ENCODE measurements at regions not wholly inside any gene's neighbourhood (a gene's known extent, or its start where the extent isn't known, plus 50 kb on each side); places are given as distances from the start of the nearest gene placed in this dataset.
A peak's percentile ranks its signal among the peaks of the same experiment; 100 is the strongest.

DNA sequence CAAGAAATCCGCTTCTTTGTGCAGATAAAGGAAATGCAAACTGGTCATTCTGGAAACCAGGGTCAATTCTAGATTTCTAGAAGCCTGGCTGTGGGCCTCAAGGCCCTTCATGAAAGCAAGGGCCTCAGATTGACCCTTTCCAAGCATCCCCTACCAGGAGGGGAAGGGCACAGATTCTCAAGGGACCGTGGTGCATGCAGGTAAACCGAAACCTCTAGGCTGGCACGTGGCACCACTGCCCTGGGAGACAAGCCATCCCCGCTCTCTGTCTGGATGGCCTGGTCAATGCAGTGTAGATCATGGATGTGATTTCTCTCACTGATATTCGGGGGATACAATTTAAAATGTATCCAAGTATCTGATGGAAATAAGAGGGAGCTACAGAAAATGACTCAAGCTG is 69.4 kb downstream of the TOMM20 start:
- no peak for DNase-seq (ENCODE audit: low read depth)

- no peak for DNase-seq (ENCODE audit: low read depth)
Observed at GRCh38 chr1:235058695-235059094, 69.9 kb downstream of the TOMM20 start.

DNA sequence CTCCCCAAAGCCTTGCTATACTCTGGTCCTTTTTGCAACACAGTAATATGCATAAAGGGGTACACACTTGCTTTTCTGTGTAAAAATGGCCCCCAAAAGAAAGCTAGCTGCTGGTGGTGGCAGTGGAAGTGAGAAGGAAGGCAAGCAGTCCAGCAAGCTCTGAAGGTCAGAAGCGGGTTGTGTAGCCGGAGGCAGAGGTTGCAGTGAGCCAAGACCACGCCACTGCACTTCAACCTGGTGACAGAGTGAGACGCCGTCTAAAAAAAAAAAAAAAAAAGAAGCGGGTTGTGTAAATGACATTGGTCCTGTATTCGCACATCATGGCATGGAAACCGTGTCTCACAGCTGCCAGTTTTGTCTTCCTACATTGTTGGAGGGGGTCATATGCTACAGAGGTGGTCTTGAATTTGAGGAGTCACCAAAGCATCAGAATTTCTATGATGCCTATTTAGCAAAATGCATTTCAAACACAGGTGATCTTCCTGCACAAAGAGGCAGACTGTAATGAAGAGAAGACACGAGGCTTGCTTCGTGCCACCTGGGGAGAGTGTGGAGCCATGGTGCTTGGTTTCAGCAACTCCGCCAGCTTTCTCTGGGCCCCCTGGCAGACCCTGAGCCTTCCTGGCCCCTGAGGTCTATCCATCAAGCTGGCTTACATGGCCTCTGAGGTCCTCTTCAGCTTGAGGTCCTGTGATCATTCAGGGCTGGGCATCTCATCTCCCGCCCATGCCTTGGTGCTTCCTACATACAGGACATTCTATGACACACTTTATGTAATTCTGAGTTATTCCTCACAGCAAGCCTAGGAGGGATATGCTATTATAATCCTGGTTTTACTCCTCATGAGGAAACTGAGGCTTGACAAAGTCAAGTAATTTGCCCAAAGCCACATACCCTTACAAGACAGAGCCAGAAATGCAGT is 71.0 kb downstream of the TOMM20 start:
- no peak for DNase-seq (ENCODE audit: low read depth)

GRCh38 chr1:235056937-235057336 is 71.7 kb downstream of the TOMM20 start:
- DNase-seq (ENCODE audit: low read depth), result no peak

DNA sequence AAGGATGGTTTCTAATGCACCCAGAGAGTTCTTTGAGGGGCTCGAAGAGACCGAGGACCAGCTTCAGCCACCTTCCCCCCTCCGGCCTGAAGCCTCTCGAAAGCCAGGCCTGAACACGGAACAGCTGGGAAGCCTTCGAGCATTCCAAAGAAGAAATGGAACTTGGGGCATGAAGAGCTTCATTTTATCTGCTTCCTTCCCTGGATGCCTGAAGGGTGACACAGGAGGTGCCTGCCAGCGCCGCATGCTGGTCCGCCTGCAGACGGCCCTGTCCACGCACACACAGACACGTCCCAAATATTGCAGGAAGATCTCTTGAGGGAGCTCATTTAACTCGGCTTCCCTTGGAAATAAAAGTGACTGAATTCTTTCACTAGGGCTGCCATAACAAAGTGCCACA is 73.7 kb downstream of the TOMM20 start:
- no peak for DNase-seq (ENCODE audit: low read depth)

- no peak for DNase-seq (ENCODE audit: low read depth)
Observed at GRCh38 chr1:235054466-235054865, 74.2 kb downstream of the TOMM20 start.

GRCh38 chr1:235052067-235053008 is 76.3 kb downstream of the TOMM20 start:
- DNase-seq (ENCODE audit: low read depth), result no peak

DNA sequence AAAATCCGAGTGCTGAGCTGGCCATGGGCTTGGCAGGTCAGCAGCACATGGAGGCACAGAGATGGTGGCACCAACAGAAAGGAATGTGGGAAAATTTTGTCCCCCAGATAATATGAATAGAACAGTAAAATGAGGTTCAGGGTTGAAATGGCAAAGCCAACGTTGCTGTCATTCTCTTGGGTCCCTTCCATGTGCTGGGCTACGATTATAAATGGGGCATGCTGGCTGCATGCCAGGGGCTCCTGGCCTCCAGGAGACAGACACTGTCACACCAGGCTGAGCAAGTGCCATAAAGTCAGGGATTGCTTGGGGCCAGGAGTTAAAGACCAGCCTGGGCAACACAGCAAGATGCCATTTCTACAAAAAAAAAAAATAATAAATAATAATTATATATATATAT is 77.1 kb downstream of the TOMM20 start:
- DNase-seq (ENCODE audit: low read depth), result no peak

DNA sequence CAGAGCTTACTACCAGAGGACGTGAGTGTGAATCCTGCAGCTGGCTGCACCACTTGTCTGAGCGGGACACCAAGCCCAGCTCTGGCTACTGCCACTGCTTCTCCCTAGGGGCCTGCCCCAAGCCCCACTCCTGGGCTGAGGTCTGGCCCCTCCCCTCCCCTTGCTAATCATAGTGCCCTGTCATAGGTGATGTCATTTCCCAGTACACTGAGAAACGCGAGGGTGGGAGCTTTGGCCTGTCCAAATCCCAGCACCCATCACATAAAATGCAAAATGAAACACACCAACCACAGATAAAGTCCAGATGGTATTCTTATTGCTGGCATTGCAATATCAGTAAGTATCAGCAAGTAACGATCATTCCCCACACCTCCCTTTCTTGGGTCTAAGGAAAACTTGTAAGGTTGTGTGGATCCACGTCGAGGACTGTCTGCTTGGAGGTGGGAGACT is 77.7 kb downstream of the TOMM20 start:
- DNase-seq (ENCODE audit: low read depth), result peak; percentile 41

- DNase-seq (ENCODE audit: low read depth), result peak; percentile 64
Observed at GRCh38 chr1:235049716-235050378, 78.8 kb downstream of the TOMM20 start.

- DNase-seq (ENCODE audit: low read depth), result no peak
Observed at GRCh38 chr1:235049217-235049616, 79.4 kb downstream of the TOMM20 start.

DNA sequence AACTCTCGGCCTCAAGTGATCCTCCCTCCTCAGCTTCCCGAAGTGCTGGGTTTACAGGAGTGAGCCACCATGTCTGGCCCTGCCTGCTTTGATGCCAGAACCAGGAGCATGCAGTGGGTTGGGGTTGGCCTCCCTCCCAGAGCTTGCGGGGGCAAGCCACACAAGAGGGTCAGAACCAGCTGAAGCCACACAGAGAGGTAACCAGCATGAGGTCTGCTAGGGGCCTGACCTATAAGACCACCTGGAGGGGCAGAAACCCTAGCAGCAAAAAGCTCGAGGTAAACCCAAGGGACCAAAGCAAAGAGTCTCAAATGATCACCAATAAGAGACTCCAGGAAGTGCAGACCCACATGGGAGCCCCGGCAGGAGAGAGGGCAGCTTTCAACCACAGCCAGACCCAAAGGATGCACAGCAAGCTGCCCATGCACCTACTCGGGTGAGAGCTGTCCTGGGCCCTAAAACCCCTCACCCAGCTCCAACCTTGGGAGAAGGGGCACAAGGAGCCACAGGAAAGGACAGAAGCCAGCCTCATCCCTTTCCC is 81.2 kb downstream of the TOMM20 start:
- DNase-seq (ENCODE audit: low read depth), result no peak

- no peak for DNase-seq (ENCODE audit: low read depth)
Observed at GRCh38 chr1:235045921-235046601, 82.6 kb downstream of the TOMM20 start.

DNA sequence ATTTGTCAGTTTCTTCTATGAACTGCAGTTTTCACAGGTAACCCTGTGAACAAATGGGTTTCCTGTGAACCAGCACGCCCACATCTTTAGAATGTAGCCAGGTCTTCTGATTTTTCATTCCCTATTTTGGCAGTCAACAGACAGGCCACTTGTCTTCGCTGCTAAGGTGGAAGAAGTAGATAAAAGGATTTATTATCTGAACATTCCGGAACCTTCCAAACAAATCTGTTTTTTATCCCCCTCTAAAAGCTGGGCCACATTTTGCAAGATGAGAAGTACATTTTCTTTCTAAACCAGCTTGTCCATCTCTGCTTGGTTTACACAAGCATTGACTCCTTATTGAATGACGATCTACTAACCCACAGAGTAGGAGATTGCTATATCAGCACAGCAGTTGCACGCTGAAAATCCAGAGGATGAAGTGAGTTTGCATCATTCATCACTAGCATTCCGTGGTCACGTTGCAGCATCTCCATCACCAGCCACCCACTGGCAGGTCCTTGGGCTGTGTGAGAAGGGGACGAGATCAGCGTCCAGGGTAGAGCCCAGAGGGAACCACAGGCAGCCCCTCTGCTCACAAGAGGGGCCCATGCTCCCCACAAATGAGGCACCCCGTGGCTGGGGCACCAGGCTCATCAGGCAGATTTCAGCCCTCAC is 83.5 kb downstream of the TOMM20 start:
- peak; percentile 44 for DNase-seq (ENCODE audit: low read depth)

- DNase-seq (ENCODE audit: low read depth), result no peak
Observed at GRCh38 chr1:235043234-235043633, 85.4 kb downstream of the TOMM20 start.

- no peak for DNase-seq (ENCODE audit: low read depth)
Observed at GRCh38 chr1:235038701-235039100, 89.9 kb downstream of the TOMM20 start.

GRCh38 chr1:235035928-235036327 is 92.7 kb downstream of the TOMM20 start:
- DNase-seq (ENCODE audit: low read depth), result no peak

- DNase-seq (ENCODE audit: low read depth), result no peak
Observed at GRCh38 chr1:235030919-235031596, 97.6 kb downstream of the TOMM20 start.

- no peak for DNase-seq (ENCODE audit: low read depth)
Observed at GRCh38 chr1:235027862-235028250, 100.8 kb downstream of the TOMM20 start.
